ENCODE measurements at regions not wholly inside any gene's neighbourhood (a gene's known extent, or its start where the extent isn't known, plus 50 kb on each side); places are given as distances from the start of the nearest gene placed in this dataset.

- no peak overlapping the region for H3T11ph ChIP-seq (ENCODE audit: low read length)
- no peak overlapping the region for H2AFZ ChIP-seq (ENCODE audit: low read length)
- H4K20me1 ChIP-seq (ENCODE audit: control insufficient read depth, insufficient read depth, insufficient read length): no peaks in the 10 kb centered on the region
- H3K23ac ChIP-seq (ENCODE audit: insufficient read length, low read depth, low read length): no peak overlapping the region
- peaks cover 3% of the 10 kb centered on the region for H3K27me3 Mint-ChIP-seq (ENCODE audit: low read depth)
- H3K79me1 ChIP-seq (ENCODE audit: insufficient read depth, low read depth, low read length, poor library complexity, severe bottlenecking): no peaks in the 10 kb centered on the region
- no peak overlapping the region for H3K27ac ChIP-seq (ENCODE audit: insufficient read length, low read depth, low read length)
- no peak overlapping the region for H2BK120ac ChIP-seq (ENCODE audit: low read depth, low read length, poor library complexity, severe bottlenecking)
- no peaks in the 10 kb centered on the region for H3K4me1 ChIP-seq (ENCODE audit: insufficient read depth, low read length)
- no peak overlapping the region for H4K5ac ChIP-seq (ENCODE audit: insufficient read length, low read depth, low read length)
- no peaks in the 10 kb centered on the region for H3K9me3 ChIP-seq (ENCODE audit: control insufficient read depth, low read depth, low read length)
- H2BK5ac ChIP-seq (ENCODE audit: insufficient read length, low read length): no peak overlapping the region
- H3K23me2 ChIP-seq (ENCODE audit: insufficient read length, low read depth, low read length, poor library complexity, severe bottlenecking): no peaks in the 10 kb centered on the region
- no peak overlapping the region for H3K4me3 Mint-ChIP-seq
- no peak for TF ChIP-seq CTCF (conservative IDR thresholded peaks at IDR 0.05)
- no peak overlapping the region for H4K91ac ChIP-seq (ENCODE audit: insufficient read length, low read depth, low read length)
- H3K14ac ChIP-seq (ENCODE audit: insufficient read depth, low read length): no peak overlapping the region
- H2BK15ac ChIP-seq (ENCODE audit: low read depth, low read length): no peak overlapping the region
- no peak overlapping the region for H3K18ac ChIP-seq (ENCODE audit: insufficient read length, low read depth, low read length)
- no peaks in the 10 kb centered on the region for H3K79me2 ChIP-seq (ENCODE audit: insufficient read depth, low read length)
- H4K8ac ChIP-seq (replicated peaks; ENCODE audit: insufficient read length, low read depth, low read length): no peak overlapping the region
- DNase-seq: no peak
- H3K27ac Mint-ChIP-seq: no peak overlapping the region
- no peak overlapping the region for H2AK5ac ChIP-seq (ENCODE audit: insufficient read length, low read length)
- no peak overlapping the region for H3K56ac ChIP-seq (ENCODE audit: insufficient read length, low read depth, low read length)
- 0 out of 4 replicates have a peak, but pooled peaks cover 0 to 5% of the 10 kb centered on the region in 2 experiments for H3K4me1 Mint-ChIP-seq
- H3K4me2 ChIP-seq (ENCODE audit: insufficient read depth, insufficient read length, low read length): no peak overlapping the region
- no peak overlapping the region for H3K4ac ChIP-seq (ENCODE audit: low read depth, low read length)
- H3K9ac ChIP-seq (ENCODE audit: extremely low read depth, insufficient read length, low read length): no peak overlapping the region
- WGBS (ENCODE audit: extremely low coverage, insufficient read length, low lambda C conversion rate): no CpG with 5 or more reads among the region's 6 CpGs
- no peak overlapping the region for H2BK12ac ChIP-seq (ENCODE audit: insufficient read length, low read depth, low read length)
- H3K9me3 Mint-ChIP-seq: peaks cover 0 to 6% of the 10 kb centered on the region in 2 experiments; a peak in 2 of 5 replicates
- H3K36me3 Mint-ChIP-seq (ENCODE audit: insufficient read depth in 1 of 3, low read depth in 3 of 3): no peaks in the 10 kb centered on the region; a peak in 2 of 7 replicates
- H3K27me3 ChIP-seq (ENCODE audit: insufficient read depth, low read length): no peaks in the 10 kb centered on the region
- no peak overlapping the region for H2BK20ac ChIP-seq (ENCODE audit: low read depth, low read length, poor library complexity, severe bottlenecking)
Observed at GRCh38 chr6:15755526-15755925, 92.7 kb upstream of the DTNBP1 start.
